Suprapubic skin (tissue), 4 donors: ENCODE measurements at regions not wholly inside any gene's neighbourhood (a gene's known extent, or its start where the extent isn't known, plus 50 kb on each side); places are given as distances from the start of the nearest gene placed in this dataset.

Experiments
- DNase-seq, 2 donors: peaks; one replicate each; pipeline ENCODE4 v3.0.0-alpha.2; 2019; ENCODE audit warnings: low spot score in 2 of 2
- H3K27ac ChIP-seq: fragments of 200-600 bp; sonication (generic); one replicate; pipeline ENCODE4 v1.5.1; 2019
- H3K27me3 ChIP-seq: fragments of 200-600 bp; sonication (generic); one replicate; pipeline ENCODE4 v1.5.1; 2019
- H3K36me3 ChIP-seq: fragments of 200-600 bp; sonication (generic); one replicate; pipeline ENCODE4 v1.5.1; 2019
- H3K4me1 ChIP-seq: fragments of 200-600 bp; sonication (generic); one replicate; pipeline ENCODE4 v1.5.1; 2019
- H3K4me3 ChIP-seq: fragments of 200-600 bp; sonication (generic); one replicate; pipeline ENCODE4 v1.5.1; 2019; ENCODE audit warnings: mild to moderate bottlenecking
- H3K9me3 ChIP-seq: fragments of 200-600 bp; sonication (generic); one replicate; pipeline ENCODE4 v1.5.1; 2019
- EP300 ChIP-seq: sonication (generic); formaldehyde crosslinking; IDR thresholded peaks from one replicate; pipeline ENCODE4 v1.6.1; 2017; ENCODE audit warnings: antibody characterized with exemption
- POLR2A ChIP-seq, 2 donors: fragments of 450-650 bp; IDR thresholded peaks; one replicate each; pipeline ENCODE4 v1.6.1; 2017; ENCODE audit warnings: antibody characterized with exemption in 2 of 2, mild to moderate bottlenecking in 2 of 2, moderate library complexity in 2 of 2
- POLR2AphosphoS5 ChIP-seq, 3 donors: sonication (generic); formaldehyde crosslinking; IDR thresholded peaks; one replicate each; pipeline ENCODE4 v1.6.1; 2017; ENCODE audit warnings: antibody characterized with exemption in 3 of 3
- WGBS: methylation state at CpG from one replicate; pipeline ENCODE4 v1.1.5; 2018; 5-methylcytosine and 5-hydroxymethylcytosine counted together
- TF ChIP-seq, protein P1 (sequence below), 2 donors: fragments of 200-600 bp in 1 of 2; fragments of 450-650 bp in 1 of 2; sonication (generic) in 1 of 2; IDR thresholded peaks; one replicate each; pipeline ENCODE4 v1.5.1; 2016 to 2019; ENCODE audit warnings: antibody characterized with exemption in 2 of 2, mild to moderate bottlenecking in 1 of 2, moderate library complexity in 1 of 2

DNA sequence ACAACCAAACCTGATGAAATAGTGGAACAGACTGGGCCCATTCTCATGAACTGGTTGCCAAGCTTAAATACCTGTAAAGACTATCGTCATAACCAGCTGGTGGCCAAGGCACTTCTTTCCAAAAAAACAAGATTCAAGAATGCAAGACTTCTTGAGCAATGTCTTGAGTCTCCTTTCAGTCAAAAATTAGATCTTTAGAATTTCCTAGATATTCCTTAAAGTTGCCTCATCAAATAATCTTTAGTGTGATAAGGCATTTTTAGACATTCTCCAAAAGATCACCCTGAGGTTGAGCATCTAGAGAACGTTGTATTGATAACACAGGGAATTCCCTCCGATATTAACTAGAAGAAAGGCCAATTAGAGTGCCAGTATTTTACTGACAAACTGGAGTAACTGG, 236.4 kb upstream of the MEX3C start:
- Histone ChIP-seq H3K9me3 (no peaks in the 10 kb centered on the region), H3K4me3 (no peak overlapping the region), H3K27me3 (peaks cover 3% of the 10 kb centered on the region), H3K4me1 (no peaks in the 10 kb centered on the region), H3K36me3 (no peaks in the 10 kb centered on the region), H3K27ac (no peak overlapping the region)
- no peak for DNase-seq
- TF ChIP-seq, protein P1, sequence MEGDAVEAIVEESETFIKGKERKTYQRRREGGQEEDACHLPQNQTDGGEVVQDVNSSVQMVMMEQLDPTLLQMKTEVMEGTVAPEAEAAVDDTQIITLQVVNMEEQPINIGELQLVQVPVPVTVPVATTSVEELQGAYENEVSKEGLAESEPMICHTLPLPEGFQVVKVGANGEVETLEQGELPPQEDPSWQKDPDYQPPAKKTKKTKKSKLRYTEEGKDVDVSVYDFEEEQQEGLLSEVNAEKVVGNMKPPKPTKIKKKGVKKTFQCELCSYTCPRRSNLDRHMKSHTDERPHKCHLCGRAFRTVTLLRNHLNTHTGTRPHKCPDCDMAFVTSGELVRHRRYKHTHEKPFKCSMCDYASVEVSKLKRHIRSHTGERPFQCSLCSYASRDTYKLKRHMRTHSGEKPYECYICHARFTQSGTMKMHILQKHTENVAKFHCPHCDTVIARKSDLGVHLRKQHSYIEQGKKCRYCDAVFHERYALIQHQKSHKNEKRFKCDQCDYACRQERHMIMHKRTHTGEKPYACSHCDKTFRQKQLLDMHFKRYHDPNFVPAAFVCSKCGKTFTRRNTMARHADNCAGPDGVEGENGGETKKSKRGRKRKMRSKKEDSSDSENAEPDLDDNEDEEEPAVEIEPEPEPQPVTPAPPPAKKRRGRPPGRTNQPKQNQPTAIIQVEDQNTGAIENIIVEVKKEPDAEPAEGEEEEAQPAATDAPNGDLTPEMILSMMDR (IDR thresholded peaks at IDR 0.05): no peak
- no peak for TF ChIP-seq POLR2A (IDR thresholded peaks at IDR 0.05)
- 82% methylated on average over 3 of the region's 3 CpGs for WGBS

DNA sequence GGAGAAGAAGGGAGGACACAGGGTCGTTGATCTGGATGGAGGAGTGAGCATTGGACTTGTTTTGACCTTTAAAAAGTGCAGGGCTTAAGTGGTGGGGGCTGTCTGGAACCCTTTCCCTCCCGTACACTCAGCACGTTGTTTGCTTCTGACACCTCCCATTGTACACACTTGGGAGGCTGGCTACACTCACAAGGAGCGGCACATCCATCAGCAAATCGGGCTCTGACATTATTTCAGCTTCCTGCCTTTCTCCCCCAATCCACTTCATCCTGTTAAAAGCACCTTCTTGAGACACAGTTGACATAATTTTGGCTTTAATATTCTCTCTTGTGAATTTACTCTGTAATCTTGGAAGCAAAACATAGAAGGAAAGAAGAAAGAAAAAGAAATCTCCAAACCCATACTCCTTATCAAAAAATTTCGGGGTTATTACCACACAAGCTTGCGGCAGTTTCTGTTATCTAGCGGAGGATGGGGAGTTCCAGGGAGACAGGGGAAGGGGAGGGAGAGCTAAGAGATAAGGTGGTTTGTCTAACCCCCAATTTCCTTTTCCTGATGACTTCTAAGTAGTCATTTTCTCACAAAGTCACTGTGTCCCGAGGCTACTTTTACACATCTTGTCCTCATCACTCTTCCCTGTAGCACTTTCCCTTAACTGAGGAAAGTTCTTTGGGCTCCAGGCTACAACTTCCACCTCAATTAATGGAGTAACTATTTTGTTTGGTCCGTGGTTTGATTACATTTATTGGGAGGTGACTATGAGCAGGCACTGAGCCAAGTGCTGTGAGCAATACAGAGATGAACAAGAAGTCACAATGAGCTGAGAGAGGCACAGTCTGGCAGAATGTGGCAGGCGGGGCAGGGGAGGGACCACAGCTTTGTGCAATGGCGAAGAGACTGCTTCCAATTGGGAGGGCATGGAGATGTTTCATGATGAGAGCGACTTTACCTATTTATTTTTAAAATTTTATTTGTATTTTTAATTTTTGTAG, 240.1 kb upstream of the MEX3C start:
- no peak for DNase-seq
- Histone ChIP-seq H3K27ac (no peak overlapping the region), H3K27me3 (peaks cover 3% of the 10 kb centered on the region), H3K36me3 (no peaks in the 10 kb centered on the region), H3K4me3 (no peak overlapping the region), H3K4me1 (no peaks in the 10 kb centered on the region), H3K9me3 (no peaks in the 10 kb centered on the region)
- no peak for TF ChIP-seq POLR2A (IDR thresholded peaks at IDR 0.05)
- WGBS: 55% methylated on average over 13 of the region's 13 CpGs

DNA sequence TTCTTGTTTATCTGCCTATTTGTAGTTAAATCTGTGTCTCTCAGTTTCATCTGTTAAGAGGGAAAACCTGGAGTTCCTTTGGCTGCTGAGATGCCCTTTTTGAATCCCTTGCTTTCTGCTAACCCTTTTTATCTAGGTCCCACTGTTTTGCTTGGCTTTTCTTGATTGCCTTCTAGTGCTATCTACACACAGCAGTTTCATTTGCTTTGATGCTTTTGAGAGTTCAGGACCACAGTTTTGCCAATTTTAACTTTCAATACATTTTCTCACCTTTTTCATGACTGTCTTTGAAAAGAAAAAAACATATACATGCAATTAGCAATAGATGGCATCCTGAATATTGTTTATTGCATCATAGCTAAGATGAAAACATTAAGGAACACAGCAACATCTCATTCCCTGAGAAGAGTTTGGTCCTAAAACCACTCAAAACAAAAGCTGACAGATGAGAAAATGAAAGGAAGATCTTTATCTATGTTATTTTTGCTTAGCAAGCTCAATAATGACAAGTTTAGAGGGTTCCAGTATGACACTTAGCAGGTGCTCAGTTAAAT, 241.4 kb upstream of the MEX3C start:
- Histone ChIP-seq H3K27ac (no peak overlapping the region), H3K36me3 (no peaks in the 10 kb centered on the region), H3K27me3 (peaks cover 3% of the 10 kb centered on the region), H3K4me1 (no peaks in the 10 kb centered on the region), H3K9me3 (no peaks in the 10 kb centered on the region), H3K4me3 (no peak overlapping the region)
- TF ChIP-seq POLR2A (IDR thresholded peaks at IDR 0.05) (no peak), EP300 (no peak), POLR2AphosphoS5 (IDR thresholded peaks at IDR 0.05) (no peak)
- TF ChIP-seq, protein P1 (IDR thresholded peaks at IDR 0.05): no peak
- DNase-seq: no peak

DNA sequence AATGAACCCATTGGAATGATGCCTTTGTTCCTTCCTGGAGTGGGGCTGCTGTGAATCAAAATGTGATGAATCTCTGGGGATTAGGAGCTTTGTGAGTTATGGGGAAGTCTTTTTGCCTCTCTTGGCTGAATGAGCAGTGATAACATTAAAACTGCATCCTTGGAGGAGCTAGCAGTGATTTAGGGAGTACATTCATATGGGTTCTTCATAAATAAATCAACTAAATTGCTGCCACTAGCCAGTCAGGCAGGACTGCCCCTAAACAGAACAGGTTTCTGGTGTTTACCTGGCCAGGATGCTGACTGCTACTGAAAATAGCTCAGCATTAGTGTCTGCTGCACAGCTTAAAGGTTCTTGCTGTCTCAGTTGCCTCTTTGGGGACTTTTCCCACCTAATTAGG, 244.5 kb upstream of the MEX3C start:
- Histone ChIP-seq H3K27me3 (peaks cover 3% of the 10 kb centered on the region), H3K36me3 (no peaks in the 10 kb centered on the region), H3K27ac (no peak overlapping the region), H3K4me1 (no peaks in the 10 kb centered on the region), H3K4me3 (no peak overlapping the region), H3K9me3 (no peaks in the 10 kb centered on the region)
- TF ChIP-seq EP300: no peak
- no peak for TF ChIP-seq POLR2AphosphoS5 (IDR thresholded peaks at IDR 0.05)
- TF ChIP-seq POLR2A (IDR thresholded peaks at IDR 0.05): no peak
- TF ChIP-seq, protein P1 (IDR thresholded peaks at IDR 0.05): no peak
- no peak for DNase-seq

DNA sequence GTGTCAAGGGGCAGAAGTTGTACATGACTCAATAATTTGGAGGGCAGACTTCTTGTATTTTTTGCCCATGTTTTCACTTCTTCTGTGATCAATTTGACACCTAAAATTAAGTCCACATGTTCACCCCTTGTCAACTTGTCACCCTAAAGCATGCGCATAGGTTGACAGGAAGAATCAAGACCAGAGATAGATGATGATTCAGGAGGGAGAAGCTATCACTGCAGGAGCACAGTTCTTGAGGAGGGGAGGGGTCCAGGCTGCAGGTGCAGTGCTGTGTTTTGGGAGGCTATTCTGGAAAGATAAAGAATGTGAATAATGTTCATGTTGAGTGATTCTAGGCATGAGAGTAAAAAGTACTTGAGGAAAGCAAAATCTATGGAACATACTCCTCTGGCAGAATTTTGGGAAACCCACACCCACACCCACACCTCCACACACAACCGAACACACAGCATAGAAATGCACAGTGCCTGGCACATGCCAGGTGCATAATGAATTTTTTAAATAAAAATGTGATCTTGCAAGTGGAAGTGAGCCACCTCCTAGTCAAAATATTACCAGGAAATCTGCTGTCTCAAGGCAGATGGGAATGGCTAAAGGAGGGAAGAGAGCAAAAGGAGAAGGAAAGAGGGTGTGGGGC, 249.2 kb upstream of the MEX3C start:
- Histone ChIP-seq H3K4me1 (no peaks in the 10 kb centered on the region), H3K9me3 (no peaks in the 10 kb centered on the region), H3K27ac (no peak overlapping the region), H3K36me3 (no peaks in the 10 kb centered on the region), H3K27me3 (no peaks in the 10 kb centered on the region), H3K4me3 (no peak overlapping the region)
- no peak for DNase-seq
- 55% methylated on average over 2 of the region's 2 CpGs for WGBS
- TF ChIP-seq EP300: no peak
- TF ChIP-seq POLR2AphosphoS5 (IDR thresholded peaks at IDR 0.05): no peak
- TF ChIP-seq POLR2A (IDR thresholded peaks at IDR 0.05): no peak
- TF ChIP-seq, protein P1 (IDR thresholded peaks at IDR 0.05): no peak
